Panc1 (cell line): ENCODE measurements at regions not wholly inside any gene's neighbourhood (a gene's known extent, or its start where the extent isn't known, plus 50 kb on each side); places are given as distances from the start of the nearest gene placed in this dataset.

Source experiments
- ATAC-seq: fragments of 200-7000 bp; cut with Tn5 transposase; 2 replicates; pipeline ENCODE4 v1.9.1; 2020; ENCODE audit warnings: mild to moderate bottlenecking, moderate library complexity
- BruUV-seq: library from RNA; stranded (reverse); fragments of 400-500 nt; replicated peaks from 2 replicates; lab custom pipeline; 2021; lab: Mats Ljungman, UMichigan
- CTCF ChIA-PET: fragments of 300-600 bp; sonication (Branson Sonifier 250); formaldehyde crosslinking; loops from one replicate; lab custom pipeline; 2022; ENCODE audit warnings: antibody characterized with exemption; lab: Charles Lee
- POLR2A ChIA-PET: fragments of 300-600 bp; sonication (Branson Sonifier 250); formaldehyde crosslinking; loops from one replicate; lab custom pipeline; 2022; ENCODE audit warnings: antibody characterized with exemption; lab: Charles Lee
- DNase-seq: peaks from one replicate; pipeline ENCODE4 v3.0.0-alpha.2; 2010; ENCODE audit warnings: low read depth, low spot score
- H3K27ac ChIP-seq: 2 replicates; pipeline ENCODE4 v1.5.1; 2011; ENCODE audit warnings: mild to moderate bottlenecking, low read length, inconsistent platforms
- H3K27me3 ChIP-seq: fragments of 200-500 bp; sonication (Bioruptor generic); 2 replicates; pipeline ENCODE4 v1.6.0; 2014; ENCODE audit warnings: low read length, inconsistent platforms; ENCODE audit not compliant: control insufficient read depth, insufficient read depth
- H3K36me3 ChIP-seq: fragments of 200-500 bp; sonication (Bioruptor generic); 2 replicates; pipeline ENCODE4 v1.5.1; 2014; ENCODE audit warnings: inconsistent platforms, mild to moderate bottlenecking, low read length, moderate library complexity; ENCODE audit not compliant: control insufficient read depth, insufficient read depth
- H3K4me1 ChIP-seq: 2 replicates; pipeline ENCODE4 v1.5.1; 2011; ENCODE audit warnings: inconsistent platforms, mild to moderate bottlenecking, low read length, moderate library complexity; ENCODE audit not compliant: control insufficient read depth, insufficient read depth
- H3K4me3 ChIP-seq, 2 experiments: 2 replicates each; pipeline ENCODE4 v1.5.1; 2011 to 2012; ENCODE audit warnings: low read depth in 2 of 2, low read length in 2 of 2, mild to moderate bottlenecking in 2 of 2, inconsistent platforms in 1 of 2, moderate library complexity in 1 of 2
- H3K9me3 ChIP-seq: fragments of 200-500 bp; sonication (Bioruptor generic); 2 replicates; pipeline ENCODE4 v1.5.1; 2014; ENCODE audit warnings: low read depth, mild to moderate bottlenecking, inconsistent platforms, low read length, moderate library complexity; ENCODE audit not compliant: control insufficient read depth, insufficient read depth
- POLR2AphosphoS5 ChIP-seq: IDR thresholded peaks from 2 replicates; pipeline ENCODE4 v1.6.1; 2012; ENCODE audit warnings: mild to moderate bottlenecking, low read depth, low read length, moderate library complexity
- SIN3A ChIP-seq: IDR thresholded peaks from 2 replicates; pipeline ENCODE4 v1.6.1; 2012; ENCODE audit warnings: low read depth, mild to moderate bottlenecking, low read length, moderate library complexity, borderline replicate concordance; ENCODE audit not compliant: insufficient read depth
- TCF7L2 ChIP-seq: IDR thresholded peaks from 2 replicates; pipeline ENCODE4 v1.6.1; 2011; ENCODE audit warnings: mild to moderate bottlenecking, low read depth, low read length, inconsistent platforms
- in situ Hi-C: cut with HindIII; loops from 2 replicates; pipeline ENCODE4 v1.10.0; 2016; ENCODE audit warnings: low sequenced_read_pairs, low pct_unique_long_range_greater_than_20kb
- intact Hi-C: fragments of 100-400 bp; cut with micrococcal nuclease; formaldehyde crosslinking; loops from one replicate; pipeline ENCODE4 v1.10.0; 2022; ENCODE audit not compliant: unreplicated experiment
- TF ChIP-seq, protein P1 (sequence below): fragments of 450-650 bp; IDR thresholded peaks from 2 replicates; pipeline ENCODE4 v1.5.1; 2017; ENCODE audit warnings: mild to moderate bottlenecking
- TF ChIP-seq, protein P2 (sequence below), 2 experiments: IDR thresholded peaks; 2 replicates each; pipeline ENCODE4 v1.6.1; 2011 to 2012; ENCODE audit warnings: low read depth in 2 of 2, control low read depth in 1 of 2, low read length in 1 of 2, mild to moderate bottlenecking in 1 of 2, moderate library complexity in 1 of 2; ENCODE audit not compliant: insufficient read depth in 1 of 2

DNA sequence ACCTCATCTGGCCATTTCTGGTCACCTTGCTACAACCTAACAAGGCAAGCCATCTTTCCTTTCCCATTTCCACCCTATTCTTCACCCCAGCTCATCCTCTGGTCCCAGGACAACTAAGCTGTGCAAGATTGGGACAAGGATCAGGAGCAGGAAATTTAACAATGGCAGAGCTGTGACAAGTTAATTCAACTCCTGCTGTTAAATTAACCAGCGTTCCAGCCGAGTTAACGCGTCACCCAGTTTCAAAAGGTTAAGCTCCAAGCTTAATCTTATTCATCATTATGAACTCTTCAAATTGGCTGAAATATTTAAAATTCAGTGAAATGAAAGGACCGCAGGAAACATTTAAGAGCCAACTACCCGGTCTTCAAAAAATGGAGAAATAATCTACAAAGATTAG lies 231.9 kb downstream of the GRB14 start:
- DNase-seq (no peak), ATAC-seq (no peak)
- intact Hi-C loops (no loop called here), in situ Hi-C loops (no loop called here)
- Histone ChIP-seq H3K4me3 (no peak overlapping the region), H3K4me1 (no peaks in the 10 kb centered on the region), H3K27me3 (no peaks in the 10 kb centered on the region), H3K36me3 (no peaks in the 10 kb centered on the region), H3K9me3 (no peaks in the 10 kb centered on the region), H3K27ac (no peak overlapping the region)
- POLR2A ChIA-PET = no interaction called here
- no TSS peak for BruUV-seq
- TF ChIP-seq SIN3A (no peak), POLR2AphosphoS5 (no peak), TCF7L2 (no peak)
- TF ChIP-seq, protein P1, sequence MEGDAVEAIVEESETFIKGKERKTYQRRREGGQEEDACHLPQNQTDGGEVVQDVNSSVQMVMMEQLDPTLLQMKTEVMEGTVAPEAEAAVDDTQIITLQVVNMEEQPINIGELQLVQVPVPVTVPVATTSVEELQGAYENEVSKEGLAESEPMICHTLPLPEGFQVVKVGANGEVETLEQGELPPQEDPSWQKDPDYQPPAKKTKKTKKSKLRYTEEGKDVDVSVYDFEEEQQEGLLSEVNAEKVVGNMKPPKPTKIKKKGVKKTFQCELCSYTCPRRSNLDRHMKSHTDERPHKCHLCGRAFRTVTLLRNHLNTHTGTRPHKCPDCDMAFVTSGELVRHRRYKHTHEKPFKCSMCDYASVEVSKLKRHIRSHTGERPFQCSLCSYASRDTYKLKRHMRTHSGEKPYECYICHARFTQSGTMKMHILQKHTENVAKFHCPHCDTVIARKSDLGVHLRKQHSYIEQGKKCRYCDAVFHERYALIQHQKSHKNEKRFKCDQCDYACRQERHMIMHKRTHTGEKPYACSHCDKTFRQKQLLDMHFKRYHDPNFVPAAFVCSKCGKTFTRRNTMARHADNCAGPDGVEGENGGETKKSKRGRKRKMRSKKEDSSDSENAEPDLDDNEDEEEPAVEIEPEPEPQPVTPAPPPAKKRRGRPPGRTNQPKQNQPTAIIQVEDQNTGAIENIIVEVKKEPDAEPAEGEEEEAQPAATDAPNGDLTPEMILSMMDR = no peak
- TF ChIP-seq, protein P2, sequence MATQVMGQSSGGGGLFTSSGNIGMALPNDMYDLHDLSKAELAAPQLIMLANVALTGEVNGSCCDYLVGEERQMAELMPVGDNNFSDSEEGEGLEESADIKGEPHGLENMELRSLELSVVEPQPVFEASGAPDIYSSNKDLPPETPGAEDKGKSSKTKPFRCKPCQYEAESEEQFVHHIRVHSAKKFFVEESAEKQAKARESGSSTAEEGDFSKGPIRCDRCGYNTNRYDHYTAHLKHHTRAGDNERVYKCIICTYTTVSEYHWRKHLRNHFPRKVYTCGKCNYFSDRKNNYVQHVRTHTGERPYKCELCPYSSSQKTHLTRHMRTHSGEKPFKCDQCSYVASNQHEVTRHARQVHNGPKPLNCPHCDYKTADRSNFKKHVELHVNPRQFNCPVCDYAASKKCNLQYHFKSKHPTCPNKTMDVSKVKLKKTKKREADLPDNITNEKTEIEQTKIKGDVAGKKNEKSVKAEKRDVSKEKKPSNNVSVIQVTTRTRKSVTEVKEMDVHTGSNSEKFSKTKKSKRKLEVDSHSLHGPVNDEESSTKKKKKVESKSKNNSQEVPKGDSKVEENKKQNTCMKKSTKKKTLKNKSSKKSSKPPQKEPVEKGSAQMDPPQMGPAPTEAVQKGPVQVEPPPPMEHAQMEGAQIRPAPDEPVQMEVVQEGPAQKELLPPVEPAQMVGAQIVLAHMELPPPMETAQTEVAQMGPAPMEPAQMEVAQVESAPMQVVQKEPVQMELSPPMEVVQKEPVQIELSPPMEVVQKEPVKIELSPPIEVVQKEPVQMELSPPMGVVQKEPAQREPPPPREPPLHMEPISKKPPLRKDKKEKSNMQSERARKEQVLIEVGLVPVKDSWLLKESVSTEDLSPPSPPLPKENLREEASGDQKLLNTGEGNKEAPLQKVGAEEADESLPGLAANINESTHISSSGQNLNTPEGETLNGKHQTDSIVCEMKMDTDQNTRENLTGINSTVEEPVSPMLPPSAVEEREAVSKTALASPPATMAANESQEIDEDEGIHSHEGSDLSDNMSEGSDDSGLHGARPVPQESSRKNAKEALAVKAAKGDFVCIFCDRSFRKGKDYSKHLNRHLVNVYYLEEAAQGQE (IDR thresholded peaks at IDR 0.05; ENCODE audit: insufficient read depth in 1 of 2, low read depth in 2 of 2, low read length in 1 of 2) = no peak
- CTCF ChIA-PET = no interaction called here

DNA sequence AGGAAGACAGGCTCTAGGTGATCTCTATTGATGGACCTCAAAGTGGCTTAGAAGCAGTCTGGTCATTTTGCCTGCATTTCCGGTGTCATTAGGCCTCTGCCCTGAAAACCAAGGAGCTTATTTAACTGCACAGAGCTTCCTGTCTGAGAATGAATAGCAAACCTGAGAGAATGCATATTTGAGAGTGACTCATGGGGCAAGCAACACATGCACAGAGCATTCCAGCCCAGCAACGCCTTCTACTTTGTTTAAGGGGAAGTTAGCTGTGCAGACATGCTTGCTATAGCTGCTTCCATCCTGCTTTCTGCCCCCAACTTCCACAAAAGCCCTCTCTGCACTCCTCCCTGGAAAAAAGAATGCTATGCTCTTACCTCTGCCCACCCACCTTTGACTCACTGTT lies 232.8 kb downstream of the GRB14 start:
- no peak overlapping the region for H3K4me3 ChIP-seq
- in situ Hi-C loops (no loop called here), intact Hi-C loops (no loop called here)
- ChIA-PET POLR2A (interaction anchor here (0.5 kb wide), 1 partner anchor 1290 kb away, joined by 7 read pairs; no protein-coding TSS in a partner anchor), CTCF (no interaction called here)
- peak; percentile 93 for ATAC-seq
- H3K27ac ChIP-seq = no peak overlapping the region
- H3K36me3 ChIP-seq = no peaks in the 10 kb centered on the region
- DNase-seq = peak; percentile 20
- H3K4me1 ChIP-seq = no peaks in the 10 kb centered on the region
- TF ChIP-seq, protein P2 (IDR thresholded peaks at IDR 0.05; ENCODE audit: insufficient read depth in 1 of 2, low read depth in 2 of 2, low read length in 1 of 2) = no peak
- no peak for TF ChIP-seq SIN3A
- no peak for TF ChIP-seq POLR2AphosphoS5
- TF ChIP-seq, protein P1 = no peak
- TF ChIP-seq TCF7L2 = no peak
- no peaks in the 10 kb centered on the region for H3K9me3 ChIP-seq
- BruUV-seq = no TSS peak
- no peaks in the 10 kb centered on the region for H3K27me3 ChIP-seq
